ENCODE measurements at regions not wholly inside any gene's neighbourhood (a gene's known extent, or its start where the extent isn't known, plus 50 kb on each side); places are given as distances from the start of the nearest gene placed in this dataset.

DNA sequence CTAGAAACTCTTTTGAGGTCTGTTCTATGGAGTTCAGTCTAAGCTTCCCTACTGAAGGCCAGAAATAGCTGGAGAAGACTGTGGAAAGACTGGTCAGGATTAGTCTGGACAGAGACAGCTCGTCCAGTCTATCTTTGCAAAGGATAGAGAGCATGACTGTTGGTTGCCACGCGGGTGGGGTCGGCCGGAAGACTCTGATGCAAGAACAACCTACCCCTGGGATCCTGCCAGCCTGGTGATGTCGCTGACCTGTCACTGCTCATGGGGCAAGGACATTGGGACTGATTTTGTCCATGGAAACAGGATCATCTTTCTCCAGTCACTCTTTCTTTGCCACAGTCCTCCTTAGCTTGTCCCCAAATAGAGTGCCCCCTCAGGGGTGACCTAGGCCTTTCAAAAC, 337.6 kb upstream of the NPSR1 start:
- Histone ChIP-seq H3K9ac (ENCODE audit: low read length) (no peak overlapping the region), H3K4me3 (replicated peaks in 1 of 2; ENCODE audit: low read depth in 1 of 2, low read length in 2 of 2) (no peak overlapping the region), H3K4me1 (ENCODE audit: control insufficient read depth in 1 of 2, insufficient read depth in 2 of 2, low read length in 2 of 2) (0 out of 4 replicates have a peak, but pooled peaks cover 0 to 3% of the 10 kb centered on the region in 2 experiments), H4K20me1 (ENCODE audit: insufficient read depth) (no peaks in the 10 kb centered on the region), H3K79me2 (ENCODE audit: insufficient read depth, low read length) (no peaks in the 10 kb centered on the region), H3K27ac (ENCODE audit: low read depth, low read length) (no peak overlapping the region), H3K36me3 (ENCODE audit: control insufficient read depth in 1 of 2, insufficient read depth in 2 of 2, low read length in 2 of 2) (no peaks in the 10 kb centered on the region), H3K27me3 (ENCODE audit: insufficient read depth, low read length) (no peaks in the 10 kb centered on the region), H3K4me2 (ENCODE audit: low read length) (no peak overlapping the region), H3K9me2 (ENCODE audit: insufficient read depth) (no peaks in the 10 kb centered on the region), H2AFZ (ENCODE audit: low read depth, low read length, poor library complexity, severe bottlenecking) (no peak overlapping the region), H3K9me3 (ENCODE audit: control insufficient read depth in 1 of 2, insufficient read depth in 1 of 2, low read depth in 1 of 2, low read length in 2 of 2) (no peaks in the 10 kb centered on the region)
- intact Hi-C loops (cut with micrococcal nuclease): no loop called here
- POLR2A ChIA-PET: interaction anchor here (1.2 kb wide), 1 partner anchor 276 kb away, joined by 4 read pairs; no protein-coding TSS in a partner anchor
- CTCF ChIA-PET: interaction anchor here (0.8 to 3.0 kb wide), 19 partner anchors 10 to 277 kb away, joined by 3 to 53 read pairs (median 4); no protein-coding TSS in a partner anchor
- DNase-seq (ENCODE audit: low read depth, low spot score) (no peak), ATAC-seq (0 out of 2 replicates have a peak, but pooled peaks have one; percentile 19)
- RAD21 ChIA-PET (ENCODE audit: low non-redundant PET in 1 of 2, low total read pairs in 2 of 2, uncharacterized antibody in 2 of 2, unreplicated experiment in 2 of 2): interaction anchor here (0.7 to 1.4 kb wide), 8 partner anchors 109 to 277 kb away, joined by 3 to 13 read pairs (median 4); no protein-coding TSS in a partner anchor
- no peak for TF ChIP-seq POLR2AphosphoS5 (IDR thresholded peaks at IDR 0.05; ENCODE audit: low read depth, low read length)
- no peak for TF ChIP-seq ZFX (IDR thresholded peaks at IDR 0.05)
- TF ChIP-seq POLR2A (IDR thresholded peaks at IDR 0.05; ENCODE audit: borderline replicate concordance, extremely low read depth, insufficient read depth, insufficient read length): peak; percentile 29
- no TSS peak for BruUV-seq (replicated peaks)

DNA sequence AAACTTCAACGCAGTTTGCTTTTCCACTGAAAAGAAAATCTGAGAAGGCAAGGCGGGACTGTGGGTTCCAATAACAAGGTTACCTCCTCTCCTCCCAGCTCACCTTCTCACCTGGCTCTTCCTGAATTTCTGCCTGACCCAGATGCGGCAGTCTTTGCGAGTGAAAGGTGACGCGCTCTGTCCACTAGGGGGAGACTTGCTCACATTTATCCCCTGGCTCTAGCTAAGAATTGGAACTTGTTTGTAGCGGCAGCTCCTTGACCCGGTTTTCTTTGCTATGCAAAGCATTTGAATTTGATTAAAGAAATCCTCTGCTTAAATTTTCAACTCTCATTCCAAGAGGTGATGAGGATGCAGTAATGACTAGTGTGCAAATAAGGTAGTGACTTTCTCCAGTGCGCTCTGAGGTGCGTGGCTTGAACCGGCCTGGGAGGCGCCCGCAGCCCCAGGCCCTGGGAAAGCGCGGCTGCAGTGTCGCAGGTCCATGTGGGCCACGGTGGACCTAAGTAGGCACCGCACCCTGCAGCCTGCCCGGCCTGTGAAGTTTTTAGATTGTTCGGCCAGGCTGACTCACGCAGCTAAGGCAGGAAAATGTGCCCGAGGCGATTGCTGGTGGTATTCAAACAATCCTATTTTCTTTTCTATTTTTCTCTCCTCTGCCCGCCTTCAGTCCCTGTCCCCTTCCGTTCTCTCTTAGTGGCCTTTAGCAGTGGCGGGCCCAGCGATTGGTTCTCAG, 336.9 kb upstream of the NPSR1 start:
- intact Hi-C loops (cut with micrococcal nuclease): loop anchor here (1.0 kb wide), 2 partner anchors 109 to 276 kb away; no protein-coding TSS in a partner anchor

More for the DNA sequence above, 336.9 kb upstream of the NPSR1 start:
- ChIA-PET POLR2A (interaction anchor here (1.2 kb wide), 1 partner anchor 275 kb away, joined by 4 read pairs; no protein-coding TSS in a partner anchor), RAD21 (ENCODE audit: low non-redundant PET in 1 of 2, low total read pairs in 2 of 2, uncharacterized antibody in 2 of 2, unreplicated experiment in 2 of 2) (interaction anchor here (0.7 to 1.4 kb wide), 8 partner anchors 108 to 276 kb away, joined by 3 to 13 read pairs (median 4); no protein-coding TSS in a partner anchor), CTCF (interaction anchor here (0.8 to 3.0 kb wide), 20 partner anchors 9 to 276 kb away, joined by 3 to 53 read pairs (median 4); no protein-coding TSS in a partner anchor)
- Histone ChIP-seq H2AFZ (ENCODE audit: low read depth, low read length, poor library complexity, severe bottlenecking) (no peak overlapping the region), H3K9ac (ENCODE audit: low read length) (no peak overlapping the region), H3K4me2 (ENCODE audit: low read length) (no peak overlapping the region), H3K27me3 (ENCODE audit: insufficient read depth, low read length) (no peaks in the 10 kb centered on the region), H3K9me3 (ENCODE audit: control insufficient read depth in 1 of 2, insufficient read depth in 1 of 2, low read depth in 1 of 2, low read length in 2 of 2) (no peaks in the 10 kb centered on the region), H3K36me3 (ENCODE audit: control insufficient read depth in 1 of 2, insufficient read depth in 2 of 2, low read length in 2 of 2) (no peaks in the 10 kb centered on the region), H4K20me1 (ENCODE audit: insufficient read depth) (no peaks in the 10 kb centered on the region), H3K4me1 (ENCODE audit: control insufficient read depth in 1 of 2, insufficient read depth in 2 of 2, low read length in 2 of 2) (0 out of 4 replicates have a peak, but pooled peaks cover 0 to 3% of the 10 kb centered on the region in 2 experiments), H3K4me3 (replicated peaks in 1 of 2; ENCODE audit: low read depth in 1 of 2, low read length in 2 of 2) (no peak overlapping the region), H3K27ac (ENCODE audit: low read depth, low read length) (no peak overlapping the region), H3K79me2 (ENCODE audit: insufficient read depth, low read length) (no peaks in the 10 kb centered on the region), H3K9me2 (ENCODE audit: insufficient read depth) (no peaks in the 10 kb centered on the region)
- TF ChIP-seq, protein P1, sequence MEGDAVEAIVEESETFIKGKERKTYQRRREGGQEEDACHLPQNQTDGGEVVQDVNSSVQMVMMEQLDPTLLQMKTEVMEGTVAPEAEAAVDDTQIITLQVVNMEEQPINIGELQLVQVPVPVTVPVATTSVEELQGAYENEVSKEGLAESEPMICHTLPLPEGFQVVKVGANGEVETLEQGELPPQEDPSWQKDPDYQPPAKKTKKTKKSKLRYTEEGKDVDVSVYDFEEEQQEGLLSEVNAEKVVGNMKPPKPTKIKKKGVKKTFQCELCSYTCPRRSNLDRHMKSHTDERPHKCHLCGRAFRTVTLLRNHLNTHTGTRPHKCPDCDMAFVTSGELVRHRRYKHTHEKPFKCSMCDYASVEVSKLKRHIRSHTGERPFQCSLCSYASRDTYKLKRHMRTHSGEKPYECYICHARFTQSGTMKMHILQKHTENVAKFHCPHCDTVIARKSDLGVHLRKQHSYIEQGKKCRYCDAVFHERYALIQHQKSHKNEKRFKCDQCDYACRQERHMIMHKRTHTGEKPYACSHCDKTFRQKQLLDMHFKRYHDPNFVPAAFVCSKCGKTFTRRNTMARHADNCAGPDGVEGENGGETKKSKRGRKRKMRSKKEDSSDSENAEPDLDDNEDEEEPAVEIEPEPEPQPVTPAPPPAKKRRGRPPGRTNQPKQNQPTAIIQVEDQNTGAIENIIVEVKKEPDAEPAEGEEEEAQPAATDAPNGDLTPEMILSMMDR (IDR thresholded peaks at IDR 0.05 in 2 of 3, conservative IDR thresholded peaks at IDR 0.05 in 1 of 3; ENCODE audit: borderline replicate concordance in 1 of 3, insufficient read depth in 1 of 3, low read depth in 2 of 3, low read length in 2 of 3): peak; percentile 75 to 91 (median 90); a peak in 5 of 6 replicates
- TF ChIP-seq, protein P2, sequence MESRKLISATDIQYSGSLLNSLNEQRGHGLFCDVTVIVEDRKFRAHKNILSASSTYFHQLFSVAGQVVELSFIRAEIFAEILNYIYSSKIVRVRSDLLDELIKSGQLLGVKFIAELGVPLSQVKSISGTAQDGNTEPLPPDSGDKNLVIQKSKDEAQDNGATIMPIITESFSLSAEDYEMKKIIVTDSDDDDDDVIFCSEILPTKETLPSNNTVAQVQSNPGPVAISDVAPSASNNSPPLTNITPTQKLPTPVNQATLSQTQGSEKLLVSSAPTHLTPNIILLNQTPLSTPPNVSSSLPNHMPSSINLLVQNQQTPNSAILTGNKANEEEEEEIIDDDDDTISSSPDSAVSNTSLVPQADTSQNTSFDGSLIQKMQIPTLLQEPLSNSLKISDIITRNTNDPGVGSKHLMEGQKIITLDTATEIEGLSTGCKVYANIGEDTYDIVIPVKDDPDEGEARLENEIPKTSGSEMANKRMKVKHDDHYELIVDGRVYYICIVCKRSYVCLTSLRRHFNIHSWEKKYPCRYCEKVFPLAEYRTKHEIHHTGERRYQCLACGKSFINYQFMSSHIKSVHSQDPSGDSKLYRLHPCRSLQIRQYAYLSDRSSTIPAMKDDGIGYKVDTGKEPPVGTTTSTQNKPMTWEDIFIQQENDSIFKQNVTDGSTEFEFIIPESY (IDR thresholded peaks at IDR 0.05; ENCODE audit: extremely low read depth, insufficient replicate concordance, low read length): no peak
- TF ChIP-seq RAD21 (IDR thresholded peaks at IDR 0.05; ENCODE audit: low read depth): peak; percentile 89
- no TSS peak for BruUV-seq (replicated peaks)
- DNase-seq (ENCODE audit: low read depth, low spot score) (peak; percentile 54), ATAC-seq (peak; percentile 98)
